ENCODE measurements at regions not wholly inside any gene's neighbourhood (a gene's known extent, or its start where the extent isn't known, plus 50 kb on each side); places are given as distances from the start of the nearest gene placed in this dataset.

- in situ Hi-C loops (cut with MboI; ENCODE audit: low sequenced_read_pairs in 4 of 4) = no loop called here
- Histone ChIP-seq H3K9me3 (no peaks in the 10 kb centered on the region), H3K4me3 (no peak overlapping the region), H3K27me3 (no peaks in the 10 kb centered on the region), H3K4me1 (no peaks in the 10 kb centered on the region), H3K27ac (no peak overlapping the region), H3K36me3 (no peaks in the 10 kb centered on the region)
- ATAC-seq = no peak
- no peak for DNase-seq
- intact Hi-C loops (cut with DNase I; ENCODE audit: low total_unique reads) = no loop called here
- no peak for TF ChIP-seq CTCF (IDR thresholded peaks at IDR 0.05 in 4 of 5, conservative IDR thresholded peaks at IDR 0.05 in 1 of 5)
- TF ChIP-seq POLR2A (IDR thresholded peaks at IDR 0.05) = no peak
Observed at GRCh38 chr4:55256787-55257186, 89.3 kb upstream of the SRD5A3 start.

- in situ Hi-C loops (cut with MboI; ENCODE audit: low sequenced_read_pairs in 4 of 4) = no loop called here
- Histone ChIP-seq H3K27me3 (no peaks in the 10 kb centered on the region), H3K4me3 (no peak overlapping the region), H3K36me3 (no peaks in the 10 kb centered on the region), H3K9me3 (no peaks in the 10 kb centered on the region), H3K27ac (no peak overlapping the region), H3K4me1 (no peaks in the 10 kb centered on the region)
- ATAC-seq (no peak), DNase-seq (no peak)
- intact Hi-C loops (cut with DNase I; ENCODE audit: low total_unique reads) = no loop called here
- TF ChIP-seq POLR2A (IDR thresholded peaks at IDR 0.05) = no peak
- no peak for TF ChIP-seq CTCF (IDR thresholded peaks at IDR 0.05 in 4 of 5, conservative IDR thresholded peaks at IDR 0.05 in 1 of 5)
Observed at GRCh38 chr4:55258152-55258865, 87.7 kb upstream of the SRD5A3 start.

- no peaks in the 10 kb centered on the region for H3K27me3 ChIP-seq
- H3K9me3 ChIP-seq = no peaks in the 10 kb centered on the region
- H3K4me3 ChIP-seq = no peak overlapping the region
- H3K27ac ChIP-seq = no peak overlapping the region
- ATAC-seq (no peak), DNase-seq (no peak)
- no peaks in the 10 kb centered on the region for H3K36me3 ChIP-seq
- intact Hi-C loops (cut with DNase I; ENCODE audit: low total_unique reads) (no loop called here), in situ Hi-C loops (cut with MboI; ENCODE audit: low sequenced_read_pairs in 4 of 4) (no loop called here)
- no peak for TF ChIP-seq POLR2A (IDR thresholded peaks at IDR 0.05)
- TF ChIP-seq CTCF (IDR thresholded peaks at IDR 0.05 in 4 of 5, conservative IDR thresholded peaks at IDR 0.05 in 1 of 5) = no peak
- no peaks in the 10 kb centered on the region for H3K4me1 ChIP-seq
Observed at GRCh38 chr4:55259294-55259693, 86.7 kb upstream of the SRD5A3 start.

DNA sequence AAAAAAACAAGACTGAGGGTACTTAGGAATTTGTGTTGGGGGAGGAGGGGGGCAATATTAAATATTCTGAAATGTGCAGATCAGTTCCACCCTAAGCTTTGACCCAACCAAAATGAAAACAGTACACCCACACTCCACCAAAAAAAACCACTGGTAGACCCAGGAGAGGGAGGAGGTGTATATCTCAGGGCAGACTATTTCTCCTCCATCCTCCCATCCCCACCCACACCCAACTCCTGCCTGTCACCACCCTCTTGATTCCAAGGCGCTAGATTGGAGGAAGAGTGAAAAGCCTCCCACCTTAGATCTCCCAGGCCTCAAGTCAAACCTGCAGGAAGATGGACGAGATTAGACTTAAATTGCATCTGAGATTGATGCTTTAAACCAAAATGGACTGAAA lies 76.6 kb upstream of the SRD5A3 start:
- H3K27me3 ChIP-seq = no peaks in the 10 kb centered on the region
- in situ Hi-C loops (cut with MboI; ENCODE audit: low sequenced_read_pairs in 4 of 4) (no loop called here), intact Hi-C loops (cut with DNase I; ENCODE audit: low total_unique reads) (no loop called here)
- ATAC-seq = no peak
- H3K36me3 ChIP-seq = no peaks in the 10 kb centered on the region
- no peaks in the 10 kb centered on the region for H3K4me1 ChIP-seq
- H3K27ac ChIP-seq = no peak overlapping the region
- TF ChIP-seq POLR2A (IDR thresholded peaks at IDR 0.05) (no peak), CTCF (IDR thresholded peaks at IDR 0.05 in 4 of 5, conservative IDR thresholded peaks at IDR 0.05 in 1 of 5) (no peak)
- no peak overlapping the region for H3K4me3 ChIP-seq
- no peaks in the 10 kb centered on the region for H3K9me3 ChIP-seq
- DNase-seq = no peak

DNA sequence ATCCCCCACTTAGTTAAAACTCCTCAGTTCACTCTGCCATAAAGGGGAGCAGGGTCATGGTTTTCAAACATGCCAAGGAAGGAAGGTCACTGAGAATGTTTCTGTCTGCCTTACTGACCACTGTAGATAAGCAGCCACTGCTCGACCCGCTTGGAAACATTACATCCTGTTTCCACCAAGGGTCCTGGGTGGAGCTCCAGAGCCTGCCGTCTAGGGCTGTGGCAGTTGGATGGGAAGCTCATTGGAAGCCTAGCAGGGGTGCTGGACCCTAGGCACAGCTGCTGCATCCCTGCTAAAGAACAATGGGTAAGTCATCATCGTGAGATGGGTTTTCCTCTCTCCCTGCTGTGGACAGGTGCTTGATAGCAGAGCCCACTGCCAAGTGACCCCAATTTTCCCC lies 76.0 kb upstream of the SRD5A3 start:
- intact Hi-C loops (cut with DNase I; ENCODE audit: low total_unique reads) (no loop called here), in situ Hi-C loops (cut with MboI; ENCODE audit: low sequenced_read_pairs in 4 of 4) (no loop called here)
- TF ChIP-seq POLR2A (IDR thresholded peaks at IDR 0.05) = no peak
- TF ChIP-seq CTCF (IDR thresholded peaks at IDR 0.05 in 4 of 5, conservative IDR thresholded peaks at IDR 0.05 in 1 of 5) = no peak
- no peaks in the 10 kb centered on the region for H3K9me3 ChIP-seq
- H3K27me3 ChIP-seq = no peaks in the 10 kb centered on the region
- no peak overlapping the region for H3K27ac ChIP-seq
- DNase-seq = no peak
- H3K36me3 ChIP-seq = no peaks in the 10 kb centered on the region
- H3K4me3 ChIP-seq = no peak overlapping the region
- ATAC-seq = no peak
- H3K4me1 ChIP-seq = no peaks in the 10 kb centered on the region
